ENCODE measurements at regions not wholly inside any gene's neighbourhood (a gene's known extent, or its start where the extent isn't known, plus 50 kb on each side); places are given as distances from the start of the nearest gene placed in this dataset.

DNA sequence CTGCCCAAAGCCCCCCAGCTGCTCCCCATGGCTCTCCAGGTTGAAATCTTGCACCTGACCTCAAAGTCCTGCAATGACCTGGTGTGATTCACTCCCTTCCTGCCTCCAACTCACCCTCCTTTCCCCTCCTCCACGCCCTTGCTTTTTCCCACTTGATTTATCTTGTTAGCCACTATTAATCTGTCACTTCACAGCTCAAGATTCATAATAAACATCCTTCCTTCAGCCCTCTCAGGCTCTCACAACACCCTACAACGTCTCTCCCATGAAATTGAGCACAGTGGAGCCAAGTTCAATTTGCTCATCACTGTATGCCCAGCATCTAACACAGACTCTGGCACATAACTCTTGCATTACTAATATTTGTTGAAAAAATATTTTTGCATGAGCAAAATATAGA lies 85.6 kb upstream of the SLC35G4 start:
- Mint-ChIP-seq H3K9me3 (ENCODE audit: low read depth) (no peaks in the 10 kb centered on the region), H3K27me3 (peaks cover 17% of the 10 kb centered on the region), H3K27ac (no peak overlapping the region), H3K4me1 (ENCODE audit: low read depth) (peaks cover 2% of the 10 kb centered on the region), H3K4me3 (ENCODE audit: low read depth) (no peak overlapping the region), H3K36me3 (ENCODE audit: insufficient read depth) (no peaks in the 10 kb centered on the region)
- TF ChIP-seq, protein P1, sequence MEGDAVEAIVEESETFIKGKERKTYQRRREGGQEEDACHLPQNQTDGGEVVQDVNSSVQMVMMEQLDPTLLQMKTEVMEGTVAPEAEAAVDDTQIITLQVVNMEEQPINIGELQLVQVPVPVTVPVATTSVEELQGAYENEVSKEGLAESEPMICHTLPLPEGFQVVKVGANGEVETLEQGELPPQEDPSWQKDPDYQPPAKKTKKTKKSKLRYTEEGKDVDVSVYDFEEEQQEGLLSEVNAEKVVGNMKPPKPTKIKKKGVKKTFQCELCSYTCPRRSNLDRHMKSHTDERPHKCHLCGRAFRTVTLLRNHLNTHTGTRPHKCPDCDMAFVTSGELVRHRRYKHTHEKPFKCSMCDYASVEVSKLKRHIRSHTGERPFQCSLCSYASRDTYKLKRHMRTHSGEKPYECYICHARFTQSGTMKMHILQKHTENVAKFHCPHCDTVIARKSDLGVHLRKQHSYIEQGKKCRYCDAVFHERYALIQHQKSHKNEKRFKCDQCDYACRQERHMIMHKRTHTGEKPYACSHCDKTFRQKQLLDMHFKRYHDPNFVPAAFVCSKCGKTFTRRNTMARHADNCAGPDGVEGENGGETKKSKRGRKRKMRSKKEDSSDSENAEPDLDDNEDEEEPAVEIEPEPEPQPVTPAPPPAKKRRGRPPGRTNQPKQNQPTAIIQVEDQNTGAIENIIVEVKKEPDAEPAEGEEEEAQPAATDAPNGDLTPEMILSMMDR (IDR thresholded peaks at IDR 0.05; ENCODE audit: unreplicated experiment): no peak
- no peak for DNase-seq (ENCODE audit: low spot score, unreplicated experiment)

- peaks cover 23% of the 10 kb centered on the region for H3K27me3 Mint-ChIP-seq
- H3K4me1 Mint-ChIP-seq (ENCODE audit: low read depth): peaks cover 2% of the 10 kb centered on the region
- DNase-seq (ENCODE audit: low spot score, unreplicated experiment): no peak
- H3K27ac Mint-ChIP-seq: no peak overlapping the region
- H3K36me3 Mint-ChIP-seq (ENCODE audit: insufficient read depth): no peaks in the 10 kb centered on the region
- H3K4me3 Mint-ChIP-seq (ENCODE audit: low read depth): no peak overlapping the region
- TF ChIP-seq, protein P1 (IDR thresholded peaks at IDR 0.05; ENCODE audit: unreplicated experiment): no peak
- H3K9me3 Mint-ChIP-seq (ENCODE audit: low read depth): no peaks in the 10 kb centered on the region
Measured at GRCh38 chr18:11522992-11523391, 86.4 kb upstream of the SLC35G4 start.

GRCh38 chr18:11521853-11522252 lies 87.5 kb upstream of the SLC35G4 start:
- no peaks in the 10 kb centered on the region for H3K9me3 Mint-ChIP-seq (ENCODE audit: low read depth)
- H3K36me3 Mint-ChIP-seq (ENCODE audit: insufficient read depth): no peaks in the 10 kb centered on the region
- TF ChIP-seq, protein P1 (IDR thresholded peaks at IDR 0.05; ENCODE audit: unreplicated experiment): no peak
- H3K27ac Mint-ChIP-seq: no peak overlapping the region
- H3K27me3 Mint-ChIP-seq: peaks cover 29% of the 10 kb centered on the region
- no peak overlapping the region for H3K4me3 Mint-ChIP-seq (ENCODE audit: low read depth)
- no peak for DNase-seq (ENCODE audit: low spot score, unreplicated experiment)
- peaks cover 2% of the 10 kb centered on the region for H3K4me1 Mint-ChIP-seq (ENCODE audit: low read depth)

DNA sequence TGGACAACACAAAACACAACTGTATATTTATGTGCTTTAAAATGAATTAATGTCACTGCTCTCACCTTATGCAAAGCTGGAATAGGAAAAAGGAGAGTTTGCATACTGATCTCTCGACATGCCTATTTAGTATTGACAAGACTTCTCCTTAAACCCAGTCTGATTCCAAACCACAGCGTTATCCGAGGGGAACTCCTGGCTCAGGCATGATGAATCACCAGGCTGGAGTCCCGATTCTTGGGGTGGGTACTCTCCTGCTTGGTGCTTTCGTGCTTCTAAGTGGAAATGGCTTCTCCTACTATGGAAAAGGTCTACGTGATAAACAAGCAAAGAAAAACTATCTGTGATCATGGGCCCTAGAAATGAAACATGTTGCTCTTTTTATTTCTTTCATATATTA lies 88.9 kb upstream of the SLC35G4 start:
- H3K36me3 Mint-ChIP-seq (ENCODE audit: insufficient read depth): no peaks in the 10 kb centered on the region
- no peaks in the 10 kb centered on the region for H3K9me3 Mint-ChIP-seq (ENCODE audit: low read depth)
- DNase-seq (ENCODE audit: low spot score, unreplicated experiment): no peak

DNA sequence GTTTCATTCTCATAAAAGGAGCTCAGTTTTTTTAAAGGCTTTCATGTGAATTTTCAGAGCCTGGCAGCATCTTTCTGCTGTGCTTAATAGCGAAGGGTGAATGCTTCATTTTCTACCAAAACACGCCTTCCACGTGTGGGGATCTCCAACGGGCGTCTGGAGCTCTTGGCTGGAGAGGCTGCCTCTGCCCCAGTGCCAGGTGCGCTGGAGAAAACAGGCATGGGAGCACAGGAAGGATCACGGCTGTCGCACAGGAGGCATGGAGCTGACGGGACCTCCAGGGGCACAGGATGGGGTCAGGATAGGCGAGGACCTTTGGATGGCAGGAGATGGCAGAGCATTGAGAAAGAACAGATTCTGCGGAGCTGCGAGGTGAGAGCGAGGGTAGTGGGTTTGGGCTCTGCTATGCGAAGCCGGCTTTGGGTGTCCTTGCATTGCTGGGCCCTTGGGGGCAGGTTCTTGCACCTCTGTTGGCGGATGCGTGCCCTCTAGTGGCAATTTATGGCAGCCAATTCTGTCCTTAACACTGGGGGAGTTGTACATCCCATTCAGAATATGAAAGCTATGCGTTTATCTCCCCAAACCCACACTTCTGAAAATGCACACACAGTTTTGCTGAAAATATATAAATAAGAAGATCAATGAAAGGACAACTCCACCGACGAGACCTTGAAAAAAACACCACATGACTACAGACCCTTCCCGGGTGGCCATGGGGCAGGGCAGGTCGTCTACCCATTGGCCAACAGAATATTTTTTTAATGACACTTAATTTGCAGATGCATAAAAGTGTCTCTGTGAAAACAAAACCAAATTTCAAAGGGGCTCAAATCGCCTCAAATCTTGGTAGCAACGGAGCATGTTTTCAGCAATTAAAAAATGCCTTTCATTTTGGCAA lies 90.4 kb upstream of the SLC35G4 start:
- Mint-ChIP-seq H3K36me3 (ENCODE audit: insufficient read depth) (no peaks in the 10 kb centered on the region), H3K9me3 (ENCODE audit: low read depth) (no peaks in the 10 kb centered on the region), H3K4me3 (ENCODE audit: low read depth) (peak overlapping the region; percentile 24), H3K4me1 (ENCODE audit: low read depth) (peaks cover 2% of the 10 kb centered on the region), H3K27ac (no peak overlapping the region), H3K27me3 (peaks cover 37% of the 10 kb centered on the region)
- TF ChIP-seq, protein P1 (IDR thresholded peaks at IDR 0.05; ENCODE audit: unreplicated experiment): peak; percentile 88
- peak; percentile 58 for DNase-seq (ENCODE audit: low spot score, unreplicated experiment)

More for the DNA sequence above, 88.9 kb upstream of the SLC35G4 start:
- peaks cover 33% of the 10 kb centered on the region for H3K27me3 Mint-ChIP-seq
- H3K4me1 Mint-ChIP-seq (ENCODE audit: low read depth): peaks cover 2% of the 10 kb centered on the region
- TF ChIP-seq, protein P1 (IDR thresholded peaks at IDR 0.05; ENCODE audit: unreplicated experiment): no peak
- H3K4me3 Mint-ChIP-seq (ENCODE audit: low read depth): no peak overlapping the region
- no peak overlapping the region for H3K27ac Mint-ChIP-seq

All from progenitor cell of endocrine pancreas (in vitro differentiated cells).